ENCODE measurements at regions not wholly inside any gene's neighbourhood (a gene's known extent, or its start where the extent isn't known, plus 50 kb on each side); places are given as distances from the start of the nearest gene placed in this dataset.

DNA sequence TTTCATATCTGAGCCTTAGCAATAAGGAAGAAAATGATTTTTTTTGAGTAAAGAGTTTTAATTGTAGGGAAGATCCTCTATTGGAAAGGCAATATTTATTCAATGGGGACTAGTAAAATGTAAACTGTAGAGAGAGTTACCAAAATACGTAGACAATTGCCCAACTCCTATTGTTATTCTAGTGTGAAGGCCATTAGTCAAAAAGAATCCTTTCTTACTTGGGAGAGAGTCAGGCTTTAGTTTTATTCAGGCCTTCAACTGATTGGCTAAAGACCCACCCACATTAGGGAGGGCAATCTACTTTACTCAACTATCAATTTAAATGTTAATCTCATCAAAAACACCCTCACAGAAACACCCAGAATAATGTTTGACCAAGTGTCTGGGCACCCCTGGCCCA is 485.8 kb upstream of the ATXN7L3B start:
- WGBS, 3 donors, result 59 to 75% (median 73%) methylated on average over 1 of the region's 1 CpG
- Histone ChIP-seq H3K36me3 (ENCODE audit: insufficient read depth in 1 of 2, low read depth in 1 of 2) (no peaks in the 10 kb centered on the region), H3K4me3 (no peak overlapping the region), H3K27ac (no peak overlapping the region), H3K4me1 (no peaks in the 10 kb centered on the region), H3K9me3 (no peaks in the 10 kb centered on the region), H3K27me3 (ENCODE audit: insufficient read depth in 3 of 3, low read length in 2 of 3) (no peaks in the 10 kb centered on the region)
- intact Hi-C loops (cut with DNase I), result no loop called here
- no peak for TF ChIP-seq CTCF (IDR thresholded peaks at IDR 0.05)
- no peak for ATAC-seq
- DNase-seq, result no peak

DNA sequence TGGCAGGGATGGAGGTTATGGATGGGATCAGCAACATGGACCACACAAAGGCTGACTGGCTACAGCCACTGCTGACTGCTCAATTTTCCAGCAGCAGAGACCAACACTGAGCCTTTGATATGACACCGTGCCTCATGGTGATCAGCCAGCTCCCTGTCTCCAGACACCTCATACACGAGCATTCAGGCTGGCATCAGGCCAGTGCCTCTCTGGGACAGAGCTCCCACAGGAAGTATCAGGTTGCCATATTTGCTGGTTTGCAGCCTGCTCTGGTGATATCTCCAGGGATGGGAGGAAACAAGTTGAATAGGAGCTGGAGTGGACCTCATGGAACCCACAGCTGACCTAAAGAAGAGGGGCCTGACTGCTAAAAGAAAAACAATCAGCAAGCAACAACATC is 471.2 kb upstream of the ATXN7L3B start:
- no peak overlapping the region for H3K27ac ChIP-seq
- WGBS, 3 donors, result 49 to 57% (median 52%) methylated on average over 2 of the region's 2 CpGs
- ATAC-seq (no peak), DNase-seq (peak in 1 of 2 donors; percentile 22)
- no peaks in the 10 kb centered on the region for H3K36me3 ChIP-seq (ENCODE audit: insufficient read depth in 1 of 2, low read depth in 1 of 2)
- H3K9me3 ChIP-seq, result no peaks in the 10 kb centered on the region
- no peak for TF ChIP-seq CTCF (IDR thresholded peaks at IDR 0.05)
- no peaks in the 10 kb centered on the region for H3K4me1 ChIP-seq
- H3K4me3 ChIP-seq, result no peak overlapping the region
- intact Hi-C loops (cut with DNase I), result no loop called here
- no peaks in the 10 kb centered on the region for H3K27me3 ChIP-seq (ENCODE audit: insufficient read depth in 3 of 3, low read length in 2 of 3)

DNA sequence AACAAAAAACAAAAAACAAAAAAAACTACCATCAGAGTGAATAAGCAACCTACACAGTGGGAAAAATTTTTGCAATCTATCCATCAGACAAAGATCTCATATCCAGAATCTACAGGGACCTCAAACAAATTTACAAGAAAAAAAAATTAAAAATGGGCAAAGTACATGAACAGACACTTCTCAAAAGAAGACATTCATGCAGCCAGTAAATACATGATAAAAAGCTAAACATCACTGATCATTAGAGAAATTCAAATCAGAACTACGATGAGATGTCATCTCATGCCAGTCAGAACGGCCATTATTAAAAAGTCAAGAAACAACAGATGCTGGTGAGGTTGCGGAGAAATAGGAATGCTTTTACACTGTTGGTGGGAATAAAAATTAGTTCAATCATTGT is 466.5 kb upstream of the ATXN7L3B start:
- Histone ChIP-seq H3K9me3 (peaks cover 4% of the 10 kb centered on the region), H3K27ac (no peak overlapping the region), H3K36me3 (ENCODE audit: insufficient read depth in 1 of 2, low read depth in 1 of 2) (no peaks in the 10 kb centered on the region), H3K4me3 (no peak overlapping the region), H3K27me3 (ENCODE audit: insufficient read depth in 3 of 3, low read length in 2 of 3) (no peaks in the 10 kb centered on the region), H3K4me1 (no peaks in the 10 kb centered on the region)
- no peak for DNase-seq
- 92 to 94% (median 94%) methylated on average over 3 of the region's 3 CpGs for WGBS, 3 donors
- intact Hi-C loops (cut with DNase I), result no loop called here
- no peak for ATAC-seq
- TF ChIP-seq CTCF (IDR thresholded peaks at IDR 0.05), result no peak

DNA sequence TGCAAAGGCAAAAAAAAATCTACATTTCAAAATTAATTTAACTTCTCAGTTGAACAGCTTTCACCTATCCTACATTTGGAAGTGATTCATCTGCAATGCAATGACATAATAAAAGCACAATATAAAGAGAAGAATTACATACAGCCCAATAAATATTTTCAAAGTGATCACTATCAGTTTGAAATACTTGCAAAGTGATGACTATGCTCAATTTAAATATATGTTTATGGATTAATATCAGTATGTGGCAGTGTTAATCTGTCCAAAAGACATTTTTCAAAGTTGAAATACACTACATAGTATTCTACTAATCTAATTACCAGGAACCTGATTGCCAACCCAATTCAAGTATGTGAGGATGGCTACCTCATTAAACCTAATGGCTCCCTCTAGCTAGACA is 460.7 kb upstream of the ATXN7L3B start:
- Histone ChIP-seq H3K4me3 (no peak overlapping the region), H3K36me3 (ENCODE audit: insufficient read depth in 1 of 2, low read depth in 1 of 2) (no peaks in the 10 kb centered on the region), H3K4me1 (no peaks in the 10 kb centered on the region), H3K27me3 (ENCODE audit: insufficient read depth in 3 of 3, low read length in 2 of 3) (no peaks in the 10 kb centered on the region), H3K27ac (no peak overlapping the region), H3K9me3 (peaks cover 4% of the 10 kb centered on the region)
- TF ChIP-seq CTCF (IDR thresholded peaks at IDR 0.05), result no peak
- intact Hi-C loops (cut with DNase I), result no loop called here
- ATAC-seq, result no peak
- DNase-seq, result no peak

GRCh38 chr12:74105434-74105833 is 432.2 kb upstream of the ATXN7L3B start:
- TF ChIP-seq CTCF (IDR thresholded peaks at IDR 0.05), result no peak
- Histone ChIP-seq H3K27me3 (ENCODE audit: insufficient read depth in 3 of 3, low read length in 2 of 3) (no peaks in the 10 kb centered on the region), H3K36me3 (ENCODE audit: insufficient read depth in 1 of 2, low read depth in 1 of 2) (no peaks in the 10 kb centered on the region), H3K4me3 (no peak overlapping the region), H3K9me3 (no peaks in the 10 kb centered on the region), H3K27ac (no peak overlapping the region), H3K4me1 (no peaks in the 10 kb centered on the region)
- DNase-seq, result no peak
- ATAC-seq, result no peak
- intact Hi-C loops (cut with DNase I), result no loop called here
- 29 to 51% (median 34%) methylated on average over 2 of the region's 2 CpGs for WGBS, 3 donors

All from psoas muscle (tissue), 7 donors.